ENCODE measurements at regions not wholly inside any gene's neighbourhood (a gene's known extent, or its start where the extent isn't known, plus 50 kb on each side); places are given as distances from the start of the nearest gene placed in this dataset.

GRCh38 chr15:38187630-38188313 lies 64.9 kb upstream of the SPRED1 start:
- DNase-seq, result no peak

GRCh38 chr15:38189671-38190295 lies 62.9 kb upstream of the SPRED1 start:
- no peak for DNase-seq

- DNase-seq, result no peak
Observed at GRCh38 chr15:38190501-38190900, 62.1 kb upstream of the SPRED1 start.

GRCh38 chr15:38192496-38192895 lies 60.1 kb upstream of the SPRED1 start:
- no peak for DNase-seq

GRCh38 chr15:38193496-38193895 lies 59.1 kb upstream of the SPRED1 start:
- no peak for DNase-seq

- DNase-seq, result no peak
Observed at GRCh38 chr15:38195191-38195901, 57.3 kb upstream of the SPRED1 start.

- DNase-seq, result no peak
Observed at GRCh38 chr15:38196076-38196475, 56.6 kb upstream of the SPRED1 start.

- no peak for DNase-seq
Observed at GRCh38 chr15:38197553-38197952, 55.1 kb upstream of the SPRED1 start.

GRCh38 chr15:38201714-38202113 lies 50.9 kb upstream of the SPRED1 start:
- DNase-seq, result no peak

- DNase-seq, result no peak
Observed at GRCh38 chr15:38202361-38202760, 50.3 kb upstream of the SPRED1 start.
